HG02970 (cell line): ENCODE measurements at regions not wholly inside any gene's neighbourhood (a gene's known extent, or its start where the extent isn't known, plus 50 kb on each side); places are given as distances from the start of the nearest gene placed in this dataset.

Source experiments
- ATAC-seq: cut with Tn5 transposase; IDR thresholded peaks from one replicate; pipeline ENCODE4 v1.9.1; 2021; ENCODE audit warnings: mild to moderate bottlenecking, moderate library complexity, moderate number of reproducible peaks; ENCODE audit not compliant: unreplicated experiment, low FRiP score

DNA sequence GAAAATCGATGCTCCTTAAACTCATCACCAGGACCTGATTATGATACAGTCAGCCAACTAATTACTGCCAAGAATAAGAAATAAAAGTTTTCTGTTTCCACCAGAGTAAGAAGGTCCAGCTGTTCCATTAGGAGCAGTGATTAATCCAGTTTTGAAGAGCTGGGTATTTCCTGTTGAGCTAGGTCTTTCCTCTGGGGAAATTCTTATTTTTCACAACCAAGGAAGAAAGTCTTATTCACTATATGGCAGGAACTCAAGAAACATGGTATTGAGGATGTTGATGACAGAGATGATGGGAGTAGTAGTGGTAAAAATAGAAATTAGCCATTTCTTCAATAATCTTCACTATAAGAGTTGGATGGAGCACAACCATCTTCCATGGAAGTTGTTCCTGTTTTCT lies 374.6 kb upstream of the RUNX1 start:
- ATAC-seq = no peak

DNA sequence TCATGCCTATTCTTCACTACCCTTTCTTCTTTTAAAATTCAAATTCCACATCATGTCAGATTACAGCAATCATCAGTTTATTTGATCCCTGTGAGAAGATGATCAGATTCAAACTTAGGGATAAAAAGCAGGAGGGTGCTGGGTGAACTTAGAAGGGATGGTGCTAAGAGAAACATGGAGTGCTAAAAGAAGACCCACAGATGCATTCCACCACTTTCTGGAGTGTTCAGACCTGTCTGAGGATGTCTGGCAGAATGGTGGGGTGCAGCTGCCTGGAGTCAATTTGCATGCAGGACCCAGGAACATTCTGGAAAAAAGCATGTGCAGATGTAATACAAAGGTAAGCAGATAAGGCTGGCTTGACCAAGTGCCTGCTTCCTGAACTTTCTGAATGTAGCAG lies 372.9 kb upstream of the RUNX1 start:
- no peak for ATAC-seq

- no peak for ATAC-seq
Observed at GRCh38 chr21:35421221-35421620, 372.1 kb upstream of the RUNX1 start.

DNA sequence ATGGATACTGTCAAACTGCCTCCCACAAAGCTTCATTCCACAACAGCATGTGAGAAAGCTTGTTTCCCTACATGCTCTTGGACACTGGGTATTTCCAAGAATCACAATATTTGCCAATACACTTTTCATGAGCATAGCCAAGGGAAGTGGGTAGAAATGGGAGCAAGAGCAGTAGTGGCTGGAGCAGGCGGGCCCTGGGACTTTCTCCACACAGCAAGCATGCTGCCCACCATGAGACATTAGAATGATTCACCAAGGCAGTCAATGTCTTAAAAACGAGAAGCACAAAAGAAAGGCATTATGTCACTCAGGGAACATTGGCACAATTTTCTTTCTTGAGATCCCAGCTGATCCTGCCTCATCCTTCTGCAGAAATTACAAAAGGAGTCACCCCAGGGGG lies 371.6 kb upstream of the RUNX1 start:
- no peak for ATAC-seq

- ATAC-seq = no peak
Observed at GRCh38 chr21:35417762-35418161, 368.7 kb upstream of the RUNX1 start.

DNA sequence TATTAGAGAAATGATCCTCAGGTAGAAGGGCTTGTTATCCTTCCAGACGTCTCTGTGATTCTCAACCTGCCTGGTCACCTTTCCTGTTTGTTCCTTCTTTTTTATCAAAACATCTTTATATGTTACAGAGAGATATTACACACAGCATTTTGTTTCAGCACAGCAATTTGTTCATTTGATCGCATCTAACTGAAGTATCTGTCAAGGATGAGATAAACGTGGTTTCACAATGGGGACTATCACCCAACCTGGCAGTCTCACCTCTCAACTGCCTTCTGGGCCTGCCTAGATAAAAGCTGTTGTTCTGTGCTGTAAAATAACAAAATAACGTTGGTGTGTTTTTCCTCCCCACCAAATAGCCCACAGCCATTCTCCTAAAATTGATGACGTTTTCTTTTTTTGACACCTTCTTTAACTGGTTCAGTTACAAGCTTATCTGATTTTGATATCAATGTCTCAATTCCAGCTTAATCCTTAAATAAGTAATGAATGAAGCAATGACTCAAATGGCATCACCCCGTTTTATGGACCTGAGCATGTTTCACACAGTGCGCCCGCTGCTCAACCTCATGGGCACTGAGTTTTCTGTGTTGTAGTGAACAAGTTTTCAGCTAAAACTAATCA lies 367.9 kb upstream of the RUNX1 start:
- no peak for ATAC-seq

- no peak for ATAC-seq
Observed at GRCh38 chr21:35414507-35415139, 365.5 kb upstream of the RUNX1 start.

GRCh38 chr21:35414056-35414455 lies 365.0 kb upstream of the RUNX1 start:
- no peak for ATAC-seq

- no peak for ATAC-seq
Observed at GRCh38 chr21:35412231-35412630, 363.1 kb upstream of the RUNX1 start.

GRCh38 chr21:35411434-35411833 lies 362.3 kb upstream of the RUNX1 start:
- ATAC-seq = no peak

- no peak for ATAC-seq
Observed at GRCh38 chr21:35410656-35411055, 361.6 kb upstream of the RUNX1 start.

- ATAC-seq = no peak
Observed at GRCh38 chr21:35410123-35410522, 361.0 kb upstream of the RUNX1 start.

DNA sequence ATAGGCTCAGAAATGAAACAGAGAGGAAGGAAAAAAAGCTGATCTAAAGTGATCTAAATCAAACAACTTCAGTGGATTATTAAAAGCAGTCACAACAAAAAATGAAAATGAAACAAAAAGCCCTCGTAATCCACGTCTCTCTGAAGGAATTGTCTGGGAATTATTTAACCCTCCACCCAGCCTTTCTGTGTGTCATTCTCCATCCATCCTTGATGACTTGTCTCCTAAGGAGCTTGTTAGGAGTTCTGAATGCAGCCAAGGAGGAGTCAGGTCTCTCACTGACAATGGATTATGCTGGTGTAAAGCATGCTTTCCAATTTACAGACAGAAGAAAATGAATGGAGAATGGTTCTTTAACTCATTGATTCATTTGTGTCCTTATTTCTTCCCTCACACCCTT lies 359.3 kb upstream of the RUNX1 start:
- ATAC-seq = no peak

- ATAC-seq = no peak
Observed at GRCh38 chr21:35406635-35407034, 357.5 kb upstream of the RUNX1 start.

DNA sequence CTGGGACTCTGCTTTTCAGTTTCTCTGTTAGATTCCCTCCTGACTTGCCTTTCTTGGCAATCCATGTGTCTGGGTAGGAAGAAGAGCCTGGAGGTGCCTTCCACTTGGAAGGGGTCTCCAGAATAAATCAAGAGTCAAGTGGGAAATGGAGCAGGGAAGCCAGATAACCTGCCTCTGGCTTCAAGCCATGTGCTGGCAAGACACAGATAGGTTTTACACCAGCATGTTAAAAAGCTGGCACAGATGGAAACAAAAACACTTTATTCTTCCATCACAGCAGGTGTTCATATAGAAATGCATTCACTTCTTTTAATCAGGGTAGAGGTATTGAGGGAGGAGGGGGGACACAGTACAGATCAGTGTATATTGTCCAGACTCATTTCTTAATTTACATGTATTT lies 356.9 kb upstream of the RUNX1 start:
- no peak for ATAC-seq

GRCh38 chr21:35404247-35404646 lies 355.1 kb upstream of the RUNX1 start:
- no peak for ATAC-seq

DNA sequence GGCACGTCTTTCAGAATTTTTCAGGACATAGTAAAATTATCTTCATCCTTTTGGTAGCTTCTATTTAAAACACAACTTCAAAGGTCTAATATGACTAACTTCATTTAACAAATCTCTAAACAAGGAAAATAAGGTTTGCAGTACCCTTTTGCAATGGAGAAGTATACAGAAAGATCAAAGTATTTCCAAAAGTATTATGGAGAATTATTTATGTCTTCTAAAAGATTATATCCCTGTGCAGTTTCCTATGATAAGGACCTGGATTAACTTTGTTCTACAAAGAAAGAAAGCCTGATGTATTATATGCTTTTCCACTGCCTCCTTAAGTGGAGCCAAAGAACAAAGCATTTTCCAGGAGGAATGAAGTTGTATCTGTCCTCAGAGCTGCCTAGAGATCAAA lies 353.0 kb upstream of the RUNX1 start:
- no peak for ATAC-seq

DNA sequence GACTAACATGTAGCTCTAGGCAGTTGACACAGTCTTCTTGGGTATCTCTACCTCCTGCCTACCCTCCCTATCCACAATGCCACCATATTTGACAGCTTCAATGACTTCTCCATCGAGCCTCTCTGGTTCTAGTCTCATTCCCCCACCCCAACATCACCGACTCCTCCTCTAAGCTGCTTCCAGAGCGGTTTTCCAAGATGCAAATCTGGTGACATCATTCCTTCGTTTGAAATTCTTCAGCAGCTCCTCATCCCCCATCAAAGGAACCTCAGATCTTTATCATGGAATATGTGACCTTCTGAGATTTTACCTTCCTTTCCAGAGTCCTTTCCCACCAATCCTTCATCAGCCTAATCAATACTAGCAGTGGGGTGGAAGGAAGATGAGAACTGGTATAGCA lies 352.4 kb upstream of the RUNX1 start:
- ATAC-seq = no peak

- ATAC-seq = no peak
Observed at GRCh38 chr21:35400233-35400939, 351.3 kb upstream of the RUNX1 start.

DNA sequence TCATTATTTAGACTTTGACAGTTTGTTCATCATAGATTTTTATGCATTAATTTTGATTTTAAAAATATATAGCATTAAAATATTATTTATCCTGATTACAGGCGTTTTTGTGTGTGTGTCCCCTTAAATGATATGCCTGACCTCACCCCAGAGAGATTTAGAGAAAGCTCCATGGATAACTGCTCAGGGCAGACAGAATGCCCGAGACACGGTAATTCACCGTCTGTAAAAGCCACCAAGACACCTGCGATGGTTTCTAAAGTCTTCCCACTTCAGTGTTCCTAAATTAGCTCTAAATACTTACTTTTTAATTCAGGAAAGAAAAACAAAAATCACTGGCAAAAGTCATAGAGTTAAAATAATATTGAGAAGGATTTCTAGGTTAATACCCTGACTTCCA lies 350.6 kb upstream of the RUNX1 start:
- no peak for ATAC-seq

GRCh38 chr21:35399002-35399530 lies 350.0 kb upstream of the RUNX1 start:
- no peak for ATAC-seq
